Breast epithelium (tissue), 3 donors: ENCODE measurements at regions not wholly inside any gene's neighbourhood (a gene's known extent, or its start where the extent isn't known, plus 50 kb on each side); places are given as distances from the start of the nearest gene placed in this dataset.

ENCODE experiments used
- CTCF ChIP-seq, 3 donors: fragments of 450-650 bp; IDR thresholded peaks; one replicate each; pipeline ENCODE4 v1.5.1; 2016 to 2017; ENCODE audit warnings: antibody characterized with exemption in 3 of 3, mild to moderate bottlenecking in 3 of 3, moderate library complexity in 3 of 3
- POLR2A ChIP-seq: fragments of 450-650 bp; IDR thresholded peaks from one replicate; pipeline ENCODE4 v1.6.1; 2016; ENCODE audit warnings: antibody characterized with exemption, mild to moderate bottlenecking, moderate library complexity

GRCh38 chr11:70621241-70621640, 222.9 kb downstream of the CTTN start:
- TF ChIP-seq CTCF (IDR thresholded peaks at IDR 0.05) (no peak), POLR2A (no peak)
